CD14-positive monocyte (primary cell): ENCODE measurements at regions not wholly inside any gene's neighbourhood (a gene's known extent, or its start where the extent isn't known, plus 50 kb on each side); places are given as distances from the start of the nearest gene placed in this dataset.

ENCODE experiments used
- DNase-seq, 3 donors: peaks; one replicate each; pipeline ENCODE4 v3.0.0-alpha.2; 2011 to 2022
- H2AFZ ChIP-seq: 2 replicates; pipeline ENCODE4 v1.6.0; 2012; ENCODE audit warnings: mild to moderate bottlenecking, low read depth, low read length, inconsistent platforms; ENCODE audit not compliant: insufficient read depth, poor library complexity, severe bottlenecking
- H3K27ac ChIP-seq, 2 donors: 1 replicate in 1 of 2; 2 replicates in 1 of 2; pipeline ENCODE4 v1.5.1; 2012 to 2013; ENCODE audit warnings: low read length in 2 of 2, control low read depth in 1 of 2, inconsistent platforms in 1 of 2, low read depth in 1 of 2, mild to moderate bottlenecking in 1 of 2
- H3K27me3 ChIP-seq, 2 donors: one replicate each; pipeline versions ENCODE4 v1.6.0 to v1.6.1; 2011 to 2013; ENCODE audit warnings: low read length in 2 of 2; ENCODE audit not compliant: control insufficient read depth in 2 of 2, insufficient read depth in 2 of 2
- H3K36me3 ChIP-seq, 2 donors: replicated peaks in 1 of 2; 1 replicate in 1 of 2; 2 replicates in 1 of 2; pipeline versions ENCODE4 v1.5.1 to v1.6.1; 2012 to 2013; ENCODE audit warnings: low read length in 2 of 2, control low read depth in 1 of 2, inconsistent platforms in 1 of 2, mild to moderate bottlenecking in 1 of 2; ENCODE audit not compliant: insufficient read depth in 2 of 2, control insufficient read depth in 1 of 2
- H3K4me1 ChIP-seq, 2 donors: 1 replicate in 1 of 2; 2 replicates in 1 of 2; pipeline versions ENCODE4 v1.5.1 to v1.6.1; 2012 to 2013; ENCODE audit warnings: low read length in 2 of 2, control low read depth in 1 of 2, inconsistent platforms in 1 of 2, mild to moderate bottlenecking in 1 of 2, moderate library complexity in 1 of 2; ENCODE audit not compliant: insufficient read depth in 2 of 2, control insufficient read depth in 1 of 2
- H3K4me2 ChIP-seq: replicated peaks from 2 replicates; pipeline ENCODE3; 2012; ENCODE audit warnings: low read length, moderate library complexity, mild to moderate bottlenecking; ENCODE audit not compliant: poor library complexity, severe bottlenecking; ENCODE audit errors: extremely low read depth
- H3K4me3 ChIP-seq, 3 experiments: fragments of 200-600 bp in 1 of 3; sonication (generic) in 1 of 3; replicated peaks in 1 of 3; 1 replicate in 2 of 3; 2 replicates in 1 of 3; pipeline ENCODE4 v1.5.1; 2011 to 2013; ENCODE audit warnings: low read length in 3 of 3, mild to moderate bottlenecking in 3 of 3, control low read depth in 2 of 3, low read depth in 2 of 3, inconsistent platforms in 1 of 3, moderate library complexity in 1 of 3
- H3K79me2 ChIP-seq: 2 replicates; pipeline ENCODE4 v1.6.0; 2012; ENCODE audit warnings: mild to moderate bottlenecking, control low read depth, inconsistent platforms, low read length, moderate library complexity; ENCODE audit not compliant: insufficient read depth
- H3K9ac ChIP-seq: 2 replicates; pipeline ENCODE4 v1.6.0; 2017; ENCODE audit warnings: low read length, mild to moderate bottlenecking; ENCODE audit not compliant: insufficient read depth, poor library complexity, severe bottlenecking
- H3K9me3 ChIP-seq, 2 donors: replicated peaks in 1 of 2; 1 replicate in 1 of 2; 2 replicates in 1 of 2; pipeline versions ENCODE4 v1.5.1 to v1.6.1; 2012 to 2013; ENCODE audit warnings: low read length in 2 of 2, control low read depth in 1 of 2; ENCODE audit not compliant: control insufficient read depth in 1 of 2, insufficient read depth in 1 of 2
- H4K20me1 ChIP-seq: 2 replicates; pipeline ENCODE4 v1.6.0; 2012; ENCODE audit warnings: mild to moderate bottlenecking, low read length, control low read depth, moderate library complexity; ENCODE audit not compliant: insufficient read depth
- H3K27ac Mint-ChIP-seq, 7 donors: one replicate each; pipeline ENCODE4 v1.8.0; 2020; ENCODE audit warnings: mild to moderate bottlenecking in 7 of 7, mixed read lengths in 7 of 7, moderate library complexity in 6 of 7, inconsistent platforms in 2 of 7
- H3K27me3 Mint-ChIP-seq, 3 donors: one replicate each; pipeline ENCODE4 v1.8.0; 2021 to 2022; ENCODE audit warnings: low read depth in 3 of 3, mild to moderate bottlenecking in 3 of 3, mixed read lengths in 3 of 3, moderate library complexity in 3 of 3, inconsistent platforms in 1 of 3
- H3K36me3 Mint-ChIP-seq, 2 donors: one replicate each; pipeline ENCODE4 v1.8.0; 2020; ENCODE audit warnings: mixed read lengths in 2 of 2, inconsistent platforms in 1 of 2, mild to moderate bottlenecking in 1 of 2
- H3K4me1 Mint-ChIP-seq: one replicate; pipeline ENCODE4 v1.8.0; 2020; ENCODE audit warnings: mild to moderate bottlenecking, mixed read lengths
- H3K4me3 Mint-ChIP-seq, 2 donors: one replicate each; pipeline ENCODE4 v1.8.0; 2020; ENCODE audit warnings: mild to moderate bottlenecking in 2 of 2, mixed read lengths in 2 of 2, moderate library complexity in 1 of 2
- H3K9me3 Mint-ChIP-seq, 7 donors: one replicate each; pipeline ENCODE4 v1.8.0; 2020 to 2022; ENCODE audit warnings: mixed read lengths in 7 of 7, mild to moderate bottlenecking in 6 of 7, moderate library complexity in 6 of 7, inconsistent platforms in 2 of 7
- CTCF ChIP-seq: fragments of 200-600 bp; IDR thresholded peaks from one replicate; pipeline ENCODE4 v1.8.0; 2022; ENCODE audit warnings: antibody characterized with exemption, mild to moderate bottlenecking
- WGBS: methylation state at CpG from one replicate; pipeline ENCODE4 v1.1.5; 2013; ENCODE audit warnings: missing lambda C conversion rate; ENCODE audit not compliant: insufficient coverage; 5-methylcytosine and 5-hydroxymethylcytosine counted together
- intact Hi-C, 2 donors: fragments of 100-400 bp; cut with micrococcal nuclease; formaldehyde crosslinking; loops; one replicate each; pipeline versions ENCODE4 v1.15.0 to v1.15.1; 2023

DNA sequence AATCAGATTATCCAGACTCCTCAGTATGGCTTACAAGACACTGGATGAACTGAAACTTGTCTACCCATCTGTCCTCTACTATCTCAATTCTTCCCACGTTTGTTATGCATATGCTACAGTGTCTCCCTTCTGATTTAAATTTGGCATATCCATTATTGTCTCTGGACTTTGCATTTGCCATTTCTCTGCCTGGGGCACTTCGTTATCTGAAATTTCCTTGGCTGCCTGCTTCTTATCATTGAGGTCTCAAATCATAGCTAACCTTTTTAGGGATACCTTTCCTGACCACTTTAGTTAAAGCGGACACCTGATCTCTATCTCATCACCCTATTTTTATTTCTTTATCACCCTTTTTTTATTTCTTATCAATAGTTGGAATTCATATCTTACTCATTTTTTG, 853.4 kb downstream of the KCNJ2 start:
- no peak overlapping the region for H3K4me3 Mint-ChIP-seq
- TF ChIP-seq CTCF, result no peak
- intact Hi-C loops, result no loop called here
- no peak overlapping the region for H2AFZ ChIP-seq
- H3K36me3 Mint-ChIP-seq, result no peaks in the 10 kb centered on the region
- 94% methylated on average over 3 of the region's 3 CpGs for WGBS
- H3K4me1 ChIP-seq, result no peaks in the 10 kb centered on the region
- no peak overlapping the region for H3K27ac ChIP-seq
- no peaks in the 10 kb centered on the region for H3K4me1 Mint-ChIP-seq
- peaks cover 0 to 3% (median 0%) of the 10 kb centered on the region in 3 donors for H3K27me3 Mint-ChIP-seq
- no peak for DNase-seq
- H3K36me3 ChIP-seq, result no peaks in the 10 kb centered on the region
- no peak overlapping the region for H3K27ac Mint-ChIP-seq
- no peak overlapping the region for H3K4me2 ChIP-seq
- no peaks in the 10 kb centered on the region for H4K20me1 ChIP-seq
- H3K9me3 ChIP-seq, result no peaks in the 10 kb centered on the region
- peaks cover 0 to 9% (median 2%) of the 10 kb centered on the region in 7 donors for H3K9me3 Mint-ChIP-seq
- no peaks in the 10 kb centered on the region for H3K79me2 ChIP-seq
- no peak overlapping the region for H3K9ac ChIP-seq
- H3K27me3 ChIP-seq, result no peaks in the 10 kb centered on the region
- H3K4me3 ChIP-seq, result no peak overlapping the region

DNA sequence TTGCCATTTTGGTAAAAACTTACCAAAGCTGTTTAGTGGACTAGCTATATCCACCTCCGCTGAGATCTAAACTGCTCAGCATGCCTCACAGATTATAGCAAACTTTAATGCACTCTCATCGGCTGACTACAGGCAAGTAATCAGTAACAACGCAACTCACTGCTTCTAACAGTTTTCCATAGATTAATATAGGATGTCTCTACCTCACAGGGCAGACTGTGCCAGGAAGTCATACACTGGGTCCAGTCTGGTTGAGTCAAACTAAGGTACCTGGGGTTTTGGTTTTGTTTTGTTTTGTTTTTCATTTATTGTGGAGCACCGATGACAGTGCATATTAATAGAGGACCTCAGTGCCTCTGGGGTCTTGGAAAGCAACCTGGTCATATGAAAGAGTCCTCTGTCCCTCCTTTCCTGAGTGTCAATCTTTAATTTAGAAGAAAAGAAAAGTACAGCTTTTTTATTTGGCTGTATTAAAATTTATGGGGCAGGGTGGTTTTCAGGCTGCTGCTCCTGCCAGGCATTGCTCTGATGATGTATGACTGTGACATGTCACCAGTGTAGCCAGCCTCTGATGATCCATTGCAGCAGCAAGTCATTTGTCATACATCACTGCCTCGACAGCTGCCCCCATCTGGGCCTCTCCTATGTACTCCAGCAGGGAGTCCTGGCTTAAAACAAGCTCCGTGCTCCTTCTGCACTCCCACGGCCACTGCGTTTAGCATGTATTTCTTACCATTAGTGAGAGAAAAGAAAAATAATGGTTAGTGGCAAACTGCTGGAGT, 854.1 kb downstream of the KCNJ2 start:
- H3K4me1 ChIP-seq, result no peaks in the 10 kb centered on the region
- H3K4me2 ChIP-seq, result no peak overlapping the region
- H3K27me3 ChIP-seq, result no peaks in the 10 kb centered on the region
- TF ChIP-seq CTCF, result no peak
- H2AFZ ChIP-seq, result no peak overlapping the region
- DNase-seq, result no peak
- H3K4me3 ChIP-seq, result no peak overlapping the region
- peaks cover 0 to 9% (median 0%) of the 10 kb centered on the region in 7 donors for H3K9me3 Mint-ChIP-seq
- H3K27me3 Mint-ChIP-seq, result peaks cover 0 to 3% (median 0%) of the 10 kb centered on the region in 3 donors
- no peaks in the 10 kb centered on the region for H3K36me3 Mint-ChIP-seq
- peak overlapping the region in 1 of 7 donors; percentile 12 for H3K27ac Mint-ChIP-seq
- no peaks in the 10 kb centered on the region for H4K20me1 ChIP-seq
- H3K4me1 Mint-ChIP-seq, result no peaks in the 10 kb centered on the region
- H3K9ac ChIP-seq, result no peak overlapping the region
- H3K79me2 ChIP-seq, result no peaks in the 10 kb centered on the region
- no peak overlapping the region for H3K27ac ChIP-seq
- H3K4me3 Mint-ChIP-seq, result no peak overlapping the region
- WGBS, result 75% methylated on average over 2 of the region's 8 CpGs
- H3K9me3 ChIP-seq, result no peaks in the 10 kb centered on the region
- no peaks in the 10 kb centered on the region for H3K36me3 ChIP-seq
- intact Hi-C loops, result no loop called here
